ENCODE measurements at regions not wholly inside any gene's neighbourhood (a gene's known extent, or its start where the extent isn't known, plus 50 kb on each side); places are given as distances from the start of the nearest gene placed in this dataset.

GRCh38 chr16:86986136-86986535 lies 331.1 kb downstream of the C16orf95 start:
- DNase-seq, result no peak

- DNase-seq, result no peak
Observed at GRCh38 chr16:86986809-86987487, 330.2 kb downstream of the C16orf95 start.

- peak; percentile 52 for DNase-seq
Observed at GRCh38 chr16:86987746-86988670, 329.2 kb downstream of the C16orf95 start.

GRCh38 chr16:86988920-86989696 lies 328.1 kb downstream of the C16orf95 start:
- peak; percentile 43 for DNase-seq

- DNase-seq, result no peak
Observed at GRCh38 chr16:86990451-86990850, 326.7 kb downstream of the C16orf95 start.

- DNase-seq, result no peak
Observed at GRCh38 chr16:86991679-86992078, 325.5 kb downstream of the C16orf95 start.

- no peak for DNase-seq
Observed at GRCh38 chr16:86992587-86992986, 324.6 kb downstream of the C16orf95 start.

- no peak for DNase-seq
Observed at GRCh38 chr16:86993426-86994110, 323.6 kb downstream of the C16orf95 start.

GRCh38 chr16:86994215-86994614 lies 323.0 kb downstream of the C16orf95 start:
- DNase-seq, result no peak

GRCh38 chr16:86994651-86995171 lies 322.5 kb downstream of the C16orf95 start:
- DNase-seq, result peak; percentile 54

- peak; percentile 24 for DNase-seq
Observed at GRCh38 chr16:86995456-86995855, 321.7 kb downstream of the C16orf95 start.

- no peak for DNase-seq
Observed at GRCh38 chr16:86996081-86996480, 321.1 kb downstream of the C16orf95 start.

- no peak for DNase-seq
Observed at GRCh38 chr16:86997058-86997457, 320.1 kb downstream of the C16orf95 start.

- no peak for DNase-seq
Observed at GRCh38 chr16:86998196-86999001, 318.8 kb downstream of the C16orf95 start.

GRCh38 chr16:87000001-87000400 lies 317.2 kb downstream of the C16orf95 start:
- no peak for DNase-seq

GRCh38 chr16:87002717-87003413 lies 314.3 kb downstream of the C16orf95 start:
- no peak for DNase-seq

GRCh38 chr16:87003414-87003755 lies 313.8 kb downstream of the C16orf95 start:
- no peak for DNase-seq

- DNase-seq, result no peak
Observed at GRCh38 chr16:87006021-87006420, 311.2 kb downstream of the C16orf95 start.

GRCh38 chr16:87006789-87007745 lies 310.1 kb downstream of the C16orf95 start:
- DNase-seq, result no peak

- no peak for DNase-seq
Observed at GRCh38 chr16:87007907-87008306, 309.3 kb downstream of the C16orf95 start.
